ENCODE measurements at regions not wholly inside any gene's neighbourhood (a gene's known extent, or its start where the extent isn't known, plus 50 kb on each side); places are given as distances from the start of the nearest gene placed in this dataset.

DNA sequence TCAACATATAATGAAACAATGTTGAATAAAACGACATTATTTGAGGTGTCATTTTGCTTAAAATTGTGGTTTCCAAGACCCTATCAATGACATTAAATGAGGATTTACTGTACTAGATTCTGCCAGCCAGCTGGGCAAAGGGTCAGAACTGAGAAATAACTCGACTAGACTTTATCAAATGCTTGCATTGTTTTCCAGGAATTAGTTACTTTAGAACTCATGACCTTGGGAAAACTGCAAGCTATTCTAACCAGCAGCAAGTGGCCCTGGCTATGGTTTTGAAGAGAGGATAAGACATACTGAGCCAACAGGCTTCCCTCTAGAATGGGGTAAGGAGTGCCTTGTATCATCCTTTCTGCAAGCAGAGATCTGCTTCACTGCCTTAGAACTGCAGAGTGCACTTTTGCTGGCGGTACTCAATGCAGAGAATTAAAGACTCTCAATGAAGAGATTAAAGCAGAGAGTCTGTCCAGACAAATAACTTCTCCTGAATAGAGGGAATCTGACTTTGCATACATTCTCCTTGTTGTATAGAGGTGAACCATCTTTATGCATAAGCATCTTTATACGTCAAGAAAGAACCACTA lies 281.5 kb downstream of the ARL4A start:
- Histone ChIP-seq H3K27ac (no peak overlapping the region), H3K4me3 (no peak overlapping the region), H3K4me1 (no peaks in the 10 kb centered on the region), H3K27me3 (no peaks in the 10 kb centered on the region), H3K36me3 (no peaks in the 10 kb centered on the region), H3K9me3 (no peaks in the 10 kb centered on the region)
- intact Hi-C loops (cut with DNase I): no loop called here
- ATAC-seq: no peak
- DNase-seq: no peak
- TF ChIP-seq CTCF (IDR thresholded peaks at IDR 0.05): no peak

DNA sequence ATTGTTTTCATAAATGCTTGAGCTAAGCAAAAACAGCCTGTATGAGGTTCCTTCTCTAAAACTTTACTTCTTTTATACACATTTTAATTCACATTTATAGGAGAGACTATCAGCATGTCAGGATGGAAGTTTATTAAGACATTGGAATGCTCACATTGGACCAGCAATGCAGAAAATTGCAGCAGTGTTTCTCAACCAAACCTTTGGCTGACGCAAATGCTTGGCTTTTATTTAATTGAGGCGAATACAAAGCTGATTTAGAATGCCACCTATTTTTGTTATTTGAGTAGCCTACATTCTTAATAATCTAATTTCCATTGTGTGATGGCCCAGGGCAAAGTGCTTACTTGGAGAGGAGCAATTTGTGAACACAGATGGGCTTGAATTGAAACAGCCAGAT lies 283.2 kb downstream of the ARL4A start:
- H3K36me3 ChIP-seq: no peaks in the 10 kb centered on the region
- no peak overlapping the region for H3K4me3 ChIP-seq
- intact Hi-C loops (cut with DNase I): no loop called here
- H3K4me1 ChIP-seq: no peaks in the 10 kb centered on the region
- no peak for TF ChIP-seq CTCF (IDR thresholded peaks at IDR 0.05)
- DNase-seq (no peak), ATAC-seq (no peak)
- no peak overlapping the region for H3K27ac ChIP-seq
- no peaks in the 10 kb centered on the region for H3K27me3 ChIP-seq
- H3K9me3 ChIP-seq: no peaks in the 10 kb centered on the region

GRCh38 chr7:12974451-12975166 lies 287.2 kb downstream of the ARL4A start:
- Histone ChIP-seq H3K4me3 (no peak overlapping the region), H3K27ac (no peak overlapping the region), H3K36me3 (no peaks in the 10 kb centered on the region), H3K9me3 (no peaks in the 10 kb centered on the region), H3K27me3 (no peaks in the 10 kb centered on the region), H3K4me1 (no peaks in the 10 kb centered on the region)
- no peak for DNase-seq
- TF ChIP-seq CTCF (IDR thresholded peaks at IDR 0.05): no peak
- ATAC-seq: no peak
- intact Hi-C loops (cut with DNase I): no loop called here

GRCh38 chr7:12975412-12975811 lies 288.0 kb downstream of the ARL4A start:
- intact Hi-C loops (cut with DNase I): no loop called here
- DNase-seq (no peak), ATAC-seq (no peak)
- H3K27me3 ChIP-seq: no peaks in the 10 kb centered on the region
- no peak overlapping the region for H3K4me3 ChIP-seq
- H3K36me3 ChIP-seq: no peaks in the 10 kb centered on the region
- no peaks in the 10 kb centered on the region for H3K9me3 ChIP-seq
- no peak overlapping the region for H3K27ac ChIP-seq
- TF ChIP-seq CTCF (IDR thresholded peaks at IDR 0.05): no peak
- no peaks in the 10 kb centered on the region for H3K4me1 ChIP-seq

DNA sequence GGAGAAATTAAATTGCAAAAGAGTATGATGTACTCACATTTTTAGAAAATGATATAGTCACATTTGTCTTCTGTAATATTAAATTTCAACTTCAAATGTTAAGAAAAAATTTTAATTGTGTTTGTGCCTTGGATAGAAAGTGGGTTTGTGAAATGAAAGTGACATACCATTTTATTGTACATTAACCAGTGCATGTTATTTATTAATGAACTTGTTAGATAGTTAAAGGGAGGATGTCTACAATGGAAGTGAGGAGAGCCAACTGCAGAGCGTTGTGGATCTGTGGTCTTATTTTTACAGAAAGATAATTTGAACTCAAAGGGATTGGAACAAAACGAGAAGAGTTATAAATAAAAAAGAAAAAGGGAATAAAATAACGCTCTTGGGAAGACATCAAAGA lies 291.7 kb downstream of the ARL4A start:
- intact Hi-C loops (cut with DNase I): no loop called here
- H3K36me3 ChIP-seq: no peaks in the 10 kb centered on the region
- H3K27ac ChIP-seq: no peak overlapping the region
- DNase-seq (no peak), ATAC-seq (no peak)
- no peaks in the 10 kb centered on the region for H3K9me3 ChIP-seq
- no peak overlapping the region for H3K4me3 ChIP-seq
- no peaks in the 10 kb centered on the region for H3K27me3 ChIP-seq
- TF ChIP-seq CTCF (IDR thresholded peaks at IDR 0.05): no peak
- no peaks in the 10 kb centered on the region for H3K4me1 ChIP-seq

All from upper lobe of right lung (tissue), 1 donor.